Activated CD4-positive, alpha-beta memory T cell treated with anti-CD3 and anti-CD28 coated beads for 36 hours (primary cell): ENCODE measurements at regions not wholly inside any gene's neighbourhood (a gene's known extent, or its start where the extent isn't known, plus 50 kb on each side); places are given as distances from the start of the nearest gene placed in this dataset.

Source experiments
- CTCF ChIA-PET: fragments of 350-600 bp; sonication (Branson Sonifier 250); formaldehyde crosslinking; loops from one replicate; lab custom pipeline; 2021; ENCODE audit warnings: antibody characterized with exemption, inconsistent platforms; lab: Charles Lee
- POLR2A ChIA-PET: fragments of 350-600 bp; sonication (Branson Sonifier 250); formaldehyde crosslinking; loops from one replicate; lab custom pipeline; 2021; ENCODE audit warnings: antibody characterized with exemption; lab: Charles Lee
- DNase-seq: peaks from one replicate; pipeline ENCODE4 v3.0.0-alpha.2; 2020
- H3K27ac Mint-ChIP-seq: one replicate; pipeline ENCODE4 v1.8.0; 2021; ENCODE audit warnings: mixed read lengths
- H3K27me3 Mint-ChIP-seq: one replicate; pipeline ENCODE4 v1.8.0; 2021; ENCODE audit warnings: mixed read lengths
- H3K36me3 Mint-ChIP-seq: one replicate; pipeline ENCODE4 v1.8.0; 2021; ENCODE audit warnings: mixed read lengths
- H3K4me1 Mint-ChIP-seq: one replicate; pipeline ENCODE4 v1.8.0; 2021; ENCODE audit warnings: low read depth, mixed read lengths
- H3K4me3 Mint-ChIP-seq: one replicate; pipeline ENCODE4 v1.8.0; 2021; ENCODE audit warnings: mild to moderate bottlenecking, mixed read lengths
- H3K9me3 Mint-ChIP-seq: one replicate; pipeline ENCODE4 v1.8.0; 2021; ENCODE audit warnings: mixed read lengths
- intact Hi-C: fragments of 100-400 bp; cut with micrococcal nuclease; formaldehyde crosslinking; loops from one replicate; pipeline ENCODE4 v1.15.1; 2023

DNA sequence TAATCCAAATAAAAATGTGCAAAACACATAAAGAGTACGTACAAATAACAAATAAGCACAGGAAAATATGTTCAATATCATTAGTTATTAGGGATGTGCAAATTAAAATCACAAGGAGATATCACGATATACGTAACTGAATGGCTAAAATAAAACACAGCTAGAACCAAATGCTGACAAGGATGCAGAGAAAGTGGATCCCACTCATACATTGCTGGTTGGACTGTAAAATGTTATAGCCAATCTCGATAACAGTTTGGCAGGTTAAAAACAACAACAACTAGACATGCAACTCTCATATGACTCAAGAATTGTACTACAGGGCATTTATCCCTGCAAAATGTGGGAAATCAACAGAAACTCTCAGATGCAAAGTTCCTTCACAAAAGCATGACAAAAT is 553.9 kb downstream of the ADCYAP1 start:
- ChIA-PET CTCF (no interaction called here), POLR2A (interaction anchor here (0.6 kb wide), 1 partner anchor 950 kb away, joined by 6 read pairs; no protein-coding TSS in a partner anchor)
- intact Hi-C loops, result no loop called here
- Mint-ChIP-seq H3K9me3 (peaks cover 21% of the 10 kb centered on the region), H3K4me3 (no peak overlapping the region), H3K27ac (no peak overlapping the region), H3K4me1 (no peaks in the 10 kb centered on the region), H3K27me3 (no peaks in the 10 kb centered on the region), H3K36me3 (no peaks in the 10 kb centered on the region)
- DNase-seq, result no peak

DNA sequence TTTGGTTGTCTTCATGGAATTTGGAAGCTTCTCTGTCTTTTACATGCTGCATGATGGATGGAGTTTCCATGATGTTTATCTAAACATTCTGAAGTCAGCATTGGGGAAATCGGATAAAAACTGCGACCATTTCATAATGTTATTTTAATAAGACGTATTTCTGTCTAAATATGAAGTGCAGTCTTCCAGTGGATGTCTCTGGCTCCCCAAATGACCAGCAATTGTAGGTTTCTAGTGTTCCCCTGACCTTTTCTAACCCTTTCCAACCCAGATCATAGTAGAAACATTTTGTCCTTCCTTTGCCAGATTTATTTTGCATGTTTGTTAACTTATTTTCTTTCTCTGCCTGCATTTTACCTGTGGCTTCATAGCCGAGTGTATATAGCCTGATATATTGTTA is 559.3 kb downstream of the ADCYAP1 start:
- no peaks in the 10 kb centered on the region for H3K36me3 Mint-ChIP-seq
- DNase-seq, result no peak
- H3K27ac Mint-ChIP-seq, result no peak overlapping the region
- intact Hi-C loops, result no loop called here
- ChIA-PET POLR2A (no interaction called here), CTCF (no interaction called here)
- H3K9me3 Mint-ChIP-seq, result peaks cover 2% of the 10 kb centered on the region
- H3K4me1 Mint-ChIP-seq, result no peaks in the 10 kb centered on the region
- no peaks in the 10 kb centered on the region for H3K27me3 Mint-ChIP-seq
- no peak overlapping the region for H3K4me3 Mint-ChIP-seq

DNA sequence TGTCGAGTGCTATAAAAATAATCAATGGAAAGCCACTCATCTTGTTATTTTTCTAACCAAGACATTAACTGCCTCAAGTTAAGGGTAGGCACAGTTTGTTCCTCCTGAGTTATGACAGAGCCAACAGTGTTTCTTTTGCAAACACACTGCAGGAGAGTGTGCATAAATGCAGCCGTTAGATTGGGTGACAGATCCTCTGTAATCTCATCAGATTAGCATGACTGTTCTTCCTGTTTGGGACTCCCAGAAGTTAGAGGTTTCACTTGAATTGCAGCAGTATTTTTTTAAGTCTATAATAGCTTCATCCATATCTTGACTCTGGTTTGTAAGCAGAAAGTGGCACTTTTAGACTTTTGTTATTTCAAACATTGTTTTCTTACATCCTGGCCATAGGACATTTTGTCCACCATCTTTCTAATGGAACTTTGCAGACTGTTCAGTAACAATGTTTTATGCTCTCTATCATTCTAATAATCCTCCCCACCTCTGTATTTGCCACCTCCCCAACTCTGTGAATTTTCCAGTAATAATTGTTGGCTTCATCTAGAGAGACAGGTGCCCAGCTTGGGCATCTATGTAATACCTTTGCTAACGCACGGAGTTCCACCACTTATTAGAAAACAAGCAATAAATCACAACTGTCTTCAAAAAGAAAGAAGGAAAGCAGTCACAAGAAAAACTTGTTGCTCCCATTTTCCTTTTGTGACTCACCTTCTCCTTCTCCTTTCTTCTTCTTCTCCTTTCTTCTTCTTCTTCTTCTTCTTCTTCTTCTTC is 560.0 kb downstream of the ADCYAP1 start:
- ChIA-PET POLR2A (no interaction called here), CTCF (no interaction called here)
- Mint-ChIP-seq H3K4me1 (no peaks in the 10 kb centered on the region), H3K36me3 (no peaks in the 10 kb centered on the region), H3K27ac (no peak overlapping the region), H3K4me3 (no peak overlapping the region), H3K9me3 (no peaks in the 10 kb centered on the region), H3K27me3 (no peaks in the 10 kb centered on the region)
- intact Hi-C loops, result no loop called here
- no peak for DNase-seq

DNA sequence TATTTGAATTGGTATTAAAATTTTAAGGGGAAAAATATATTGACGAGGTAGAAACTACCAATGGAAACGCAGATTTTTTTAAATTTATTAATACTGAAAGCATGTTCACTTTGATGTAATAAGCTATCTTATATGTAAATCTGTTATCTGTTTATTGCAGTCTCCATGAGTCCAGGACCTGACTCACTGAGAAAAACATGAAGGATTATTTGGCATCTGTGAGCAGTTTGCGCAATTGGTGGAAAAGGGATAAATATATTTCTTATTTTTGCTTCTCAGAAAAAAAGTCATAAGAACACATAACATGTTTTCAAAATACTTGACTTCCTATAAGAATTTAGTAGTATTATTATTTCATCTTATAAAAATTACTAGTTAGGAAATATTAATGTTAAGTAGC is 561.4 kb downstream of the ADCYAP1 start:
- DNase-seq, result no peak
- no peaks in the 10 kb centered on the region for H3K36me3 Mint-ChIP-seq
- no peak overlapping the region for H3K27ac Mint-ChIP-seq
- no peaks in the 10 kb centered on the region for H3K27me3 Mint-ChIP-seq
- no peaks in the 10 kb centered on the region for H3K4me1 Mint-ChIP-seq
- POLR2A ChIA-PET, result no interaction called here
- H3K9me3 Mint-ChIP-seq, result no peaks in the 10 kb centered on the region
- CTCF ChIA-PET, result no interaction called here
- intact Hi-C loops, result no loop called here
- H3K4me3 Mint-ChIP-seq, result no peak overlapping the region

DNA sequence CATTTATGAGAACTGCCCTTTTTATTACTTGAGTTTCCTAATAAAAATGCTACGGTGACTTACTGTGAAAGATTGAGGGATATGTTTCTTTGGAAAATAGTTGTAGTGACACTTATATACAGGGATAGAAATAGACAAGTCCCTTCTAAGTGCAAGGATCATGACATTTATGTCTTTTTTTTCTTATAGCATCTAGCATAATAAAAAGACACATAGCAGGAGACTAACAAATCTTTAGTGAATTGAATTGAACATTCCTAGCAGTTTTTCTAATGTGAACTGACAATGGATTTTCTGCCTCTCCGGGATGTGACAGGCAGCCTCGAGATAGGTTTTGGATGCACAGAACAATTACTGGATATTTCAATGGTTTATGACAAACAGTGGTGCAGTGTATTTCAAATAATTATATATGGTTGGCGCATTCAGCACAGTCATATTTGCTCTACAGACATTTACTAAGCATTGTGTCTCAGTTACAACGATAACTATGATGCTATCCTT is 562.8 kb downstream of the ADCYAP1 start:
- DNase-seq, result no peak
- intact Hi-C loops, result no loop called here
- Mint-ChIP-seq H3K4me3 (no peak overlapping the region), H3K36me3 (no peaks in the 10 kb centered on the region), H3K4me1 (no peaks in the 10 kb centered on the region), H3K27me3 (no peaks in the 10 kb centered on the region), H3K9me3 (no peaks in the 10 kb centered on the region), H3K27ac (no peak overlapping the region)
- ChIA-PET CTCF (no interaction called here), POLR2A (no interaction called here)

DNA sequence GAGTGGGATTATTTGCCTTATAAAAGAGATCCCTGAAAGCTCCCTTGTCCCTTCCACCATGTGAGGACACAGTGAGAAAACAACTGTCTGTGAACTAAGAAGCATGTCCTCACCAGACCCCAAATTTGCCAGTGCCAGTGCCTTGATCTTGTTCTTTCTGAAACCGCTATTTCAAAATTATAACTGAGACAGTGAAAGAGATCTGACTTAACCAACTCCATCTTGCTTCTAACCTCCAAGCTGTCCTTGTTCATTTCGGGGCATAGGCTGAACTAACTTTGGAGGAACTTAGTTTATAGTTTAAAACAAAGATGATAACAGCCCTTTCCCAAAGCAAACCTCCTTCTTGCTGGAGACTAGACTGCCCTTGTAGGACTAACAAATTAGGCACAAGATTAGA is 563.9 kb downstream of the ADCYAP1 start:
- intact Hi-C loops, result no loop called here
- DNase-seq, result no peak
- Mint-ChIP-seq H3K4me3 (no peak overlapping the region), H3K36me3 (no peaks in the 10 kb centered on the region), H3K27ac (no peak overlapping the region), H3K9me3 (no peaks in the 10 kb centered on the region), H3K27me3 (no peaks in the 10 kb centered on the region), H3K4me1 (no peaks in the 10 kb centered on the region)
- ChIA-PET CTCF (no interaction called here), POLR2A (no interaction called here)

DNA sequence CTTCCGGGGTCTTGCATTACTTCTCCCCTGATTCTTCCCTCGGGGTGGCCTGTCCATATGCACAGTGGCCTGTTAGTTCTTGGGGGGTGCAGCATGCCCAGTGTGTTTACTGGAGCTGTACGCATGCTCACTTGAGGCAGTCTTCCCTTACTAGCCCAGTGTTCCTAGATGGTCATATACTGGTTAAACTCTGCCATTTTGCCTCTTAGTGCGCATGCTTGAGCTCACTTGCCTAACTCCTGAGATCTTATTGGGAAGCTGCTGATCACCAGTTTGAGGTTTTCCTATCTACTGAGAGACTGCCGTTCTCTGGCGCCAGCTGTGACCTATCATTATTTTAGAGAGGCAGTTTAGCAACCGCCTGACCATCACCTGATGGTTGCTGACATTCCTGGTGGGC is 571.2 kb downstream of the ADCYAP1 start:
- intact Hi-C loops, result no loop called here
- CTCF ChIA-PET, result no interaction called here
- Mint-ChIP-seq H3K9me3 (no peaks in the 10 kb centered on the region), H3K36me3 (no peaks in the 10 kb centered on the region), H3K4me1 (no peaks in the 10 kb centered on the region), H3K27ac (no peak overlapping the region), H3K4me3 (no peak overlapping the region), H3K27me3 (no peaks in the 10 kb centered on the region)
- POLR2A ChIA-PET, result interaction anchor here (0.6 kb wide), 1 partner anchor 754 kb away, joined by 3 read pairs; no protein-coding TSS in a partner anchor
- no peak for DNase-seq

DNA sequence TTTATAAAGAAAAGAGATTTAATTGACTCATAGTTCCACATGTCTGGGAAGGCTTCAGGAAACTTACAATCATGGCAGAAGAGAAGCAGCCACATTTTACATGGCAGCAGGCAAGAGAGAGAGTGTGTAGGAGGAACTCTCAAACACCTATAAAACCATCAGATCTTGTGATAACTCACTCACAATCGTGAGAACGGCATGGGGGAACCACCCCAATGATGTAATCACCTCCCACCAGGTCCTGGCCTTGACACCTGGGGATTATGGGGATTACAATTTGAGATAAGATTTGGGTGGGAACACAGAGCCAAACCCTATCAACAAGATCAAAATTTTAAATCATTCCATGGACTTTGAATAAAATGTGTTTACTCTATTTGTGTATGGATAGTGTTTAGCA is 575.6 kb downstream of the ADCYAP1 start:
- no peak overlapping the region for H3K4me3 Mint-ChIP-seq
- DNase-seq, result no peak
- POLR2A ChIA-PET, result no interaction called here
- H3K27ac Mint-ChIP-seq, result no peak overlapping the region
- no peaks in the 10 kb centered on the region for H3K27me3 Mint-ChIP-seq
- no peaks in the 10 kb centered on the region for H3K4me1 Mint-ChIP-seq
- H3K9me3 Mint-ChIP-seq, result peaks cover 4% of the 10 kb centered on the region
- intact Hi-C loops, result no loop called here
- CTCF ChIA-PET, result no interaction called here
- H3K36me3 Mint-ChIP-seq, result no peaks in the 10 kb centered on the region

DNA sequence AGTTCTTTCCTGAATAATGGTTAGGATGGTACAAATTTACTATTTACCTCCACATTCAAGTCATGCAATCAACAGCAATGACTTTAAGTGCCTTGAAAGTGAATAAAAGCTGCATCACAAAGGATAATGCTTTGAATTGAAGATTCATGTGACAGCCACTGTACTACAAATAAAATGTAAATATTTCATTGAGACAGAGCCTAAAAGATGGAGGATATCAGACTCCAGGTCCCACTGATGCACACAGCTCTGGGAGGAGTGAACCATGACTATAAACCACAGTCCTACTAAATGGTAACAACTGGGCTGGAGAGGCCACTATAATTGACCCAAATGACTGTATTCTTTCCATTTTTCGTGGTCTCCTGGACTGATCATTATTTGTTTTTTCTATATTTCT is 576.9 kb downstream of the ADCYAP1 start:
- Mint-ChIP-seq H3K9me3 (peaks cover 4% of the 10 kb centered on the region), H3K27me3 (no peaks in the 10 kb centered on the region)
- CTCF ChIA-PET, result interaction anchor here (0.7 kb wide), 1 partner anchor 237 kb away, joined by 3 read pairs; no protein-coding TSS in a partner anchor

DNA sequence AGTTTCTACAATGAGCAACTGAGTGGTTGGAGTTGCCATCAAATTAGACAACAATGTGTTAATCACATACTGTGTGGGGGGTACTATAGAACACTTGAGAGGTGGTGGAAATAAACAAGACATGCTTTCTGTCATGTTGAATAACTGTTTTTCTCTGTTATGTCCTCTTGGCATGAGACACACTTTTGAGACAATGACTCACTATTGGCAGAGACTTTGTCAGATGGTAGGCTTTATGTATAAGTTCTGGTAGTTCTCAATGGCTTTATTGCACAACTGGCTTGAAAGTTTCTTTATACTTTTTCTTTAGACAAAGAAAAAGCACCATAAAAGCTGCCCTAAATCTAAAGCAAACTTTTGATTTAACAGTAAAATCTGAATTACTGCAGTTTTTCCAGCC is 578.7 kb downstream of the ADCYAP1 start:
- intact Hi-C loops, result no loop called here
- POLR2A ChIA-PET, result no interaction called here
- Mint-ChIP-seq H3K36me3 (no peaks in the 10 kb centered on the region), H3K27ac (no peak overlapping the region), H3K4me3 (no peak overlapping the region), H3K9me3 (peaks cover 4% of the 10 kb centered on the region), H3K4me1 (no peaks in the 10 kb centered on the region), H3K27me3 (no peaks in the 10 kb centered on the region)
- CTCF ChIA-PET, result no interaction called here
- no peak for DNase-seq

More for the DNA sequence above, 576.9 kb downstream of the ADCYAP1 start:
- Mint-ChIP-seq H3K27ac (no peak overlapping the region), H3K4me1 (no peaks in the 10 kb centered on the region), H3K4me3 (no peak overlapping the region), H3K36me3 (no peaks in the 10 kb centered on the region)
- intact Hi-C loops, result no loop called here
- no peak for DNase-seq
- POLR2A ChIA-PET, result no interaction called here

DNA sequence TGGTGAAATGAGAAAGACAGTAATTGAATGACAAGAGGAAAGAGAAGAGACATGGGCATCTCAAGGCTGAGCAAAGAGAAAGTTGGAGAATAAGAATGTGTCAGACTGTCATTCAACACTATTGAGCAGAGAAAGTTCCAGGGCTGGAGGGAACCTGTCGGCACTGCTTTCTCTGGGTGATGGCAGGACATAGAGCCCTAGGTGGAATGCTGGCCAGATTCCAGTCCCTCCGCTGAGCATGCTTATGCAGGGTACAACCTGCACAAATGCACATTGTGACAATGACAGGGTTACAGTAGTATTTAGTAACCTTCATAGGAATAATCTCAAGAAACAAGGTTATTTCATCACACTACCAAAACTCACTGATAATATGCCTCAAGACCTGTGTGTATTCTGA is 582.8 kb downstream of the ADCYAP1 start:
- POLR2A ChIA-PET, result no interaction called here
- intact Hi-C loops, result no loop called here
- Mint-ChIP-seq H3K4me3 (no peak overlapping the region), H3K27ac (no peak overlapping the region), H3K4me1 (no peaks in the 10 kb centered on the region), H3K27me3 (no peaks in the 10 kb centered on the region), H3K9me3 (peaks cover 8% of the 10 kb centered on the region), H3K36me3 (no peaks in the 10 kb centered on the region)
- no peak for DNase-seq
- CTCF ChIA-PET, result no interaction called here

DNA sequence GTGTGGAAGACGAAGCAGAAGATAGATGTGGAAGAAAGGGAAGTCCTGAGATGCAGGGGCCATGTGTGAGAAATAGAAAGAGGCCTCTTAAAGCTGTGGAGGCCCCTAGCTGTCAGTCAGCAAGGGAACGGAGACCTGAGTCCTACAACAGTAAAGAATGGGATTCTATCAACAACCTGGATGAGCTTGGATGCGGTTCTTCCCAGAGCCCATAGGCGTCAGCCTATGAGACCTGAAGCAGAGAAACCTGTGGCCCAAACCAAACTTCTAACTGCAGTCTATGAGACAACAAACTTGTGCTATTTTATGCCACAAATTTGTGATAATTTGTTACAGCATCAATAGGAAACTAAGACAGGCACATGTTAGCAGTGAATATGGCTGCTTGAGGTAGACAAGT is 583.7 kb downstream of the ADCYAP1 start:
- intact Hi-C loops, result no loop called here
- POLR2A ChIA-PET, result no interaction called here
- Mint-ChIP-seq H3K9me3 (peaks cover 8% of the 10 kb centered on the region), H3K27me3 (no peaks in the 10 kb centered on the region), H3K4me1 (no peaks in the 10 kb centered on the region), H3K27ac (no peak overlapping the region), H3K4me3 (no peak overlapping the region), H3K36me3 (no peaks in the 10 kb centered on the region)
- DNase-seq, result no peak
- CTCF ChIA-PET, result no interaction called here

DNA sequence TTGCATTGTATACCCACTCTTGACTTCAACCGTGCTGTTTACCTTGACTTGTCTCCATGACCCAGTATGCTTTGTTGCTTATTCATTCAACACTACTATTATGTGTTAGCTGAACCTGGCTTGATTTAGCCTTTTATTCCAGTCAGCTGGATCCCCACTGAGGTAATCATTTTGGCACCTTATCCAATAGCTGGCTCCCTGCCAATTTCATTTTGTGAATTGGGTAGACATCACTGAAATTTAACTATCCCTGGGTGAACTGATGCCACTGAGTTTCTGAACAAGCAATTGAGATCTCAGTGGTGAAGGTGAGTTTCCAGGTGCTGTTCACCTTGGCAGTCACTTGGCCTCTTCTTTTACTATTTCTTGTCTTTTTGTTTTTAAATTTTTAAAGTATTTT is 584.3 kb downstream of the ADCYAP1 start:
- DNase-seq, result no peak
- intact Hi-C loops, result no loop called here
- H3K4me1 Mint-ChIP-seq, result no peaks in the 10 kb centered on the region
- CTCF ChIA-PET, result no interaction called here
- H3K27me3 Mint-ChIP-seq, result no peaks in the 10 kb centered on the region
- peaks cover 8% of the 10 kb centered on the region for H3K9me3 Mint-ChIP-seq
- POLR2A ChIA-PET, result no interaction called here
- no peak overlapping the region for H3K4me3 Mint-ChIP-seq
- no peaks in the 10 kb centered on the region for H3K36me3 Mint-ChIP-seq
- H3K27ac Mint-ChIP-seq, result no peak overlapping the region
